Esophagus (tissue), 2 donors: ENCODE measurements at regions not wholly inside any gene's neighbourhood (a gene's known extent, or its start where the extent isn't known, plus 50 kb on each side); places are given as distances from the start of the nearest gene placed in this dataset.

Source experiments
- H3K27ac ChIP-seq, 2 donors: one replicate each; pipeline ENCODE4 v1.5.1; 2013; ENCODE audit warnings: low read depth in 2 of 2, mild to moderate bottlenecking in 2 of 2, inconsistent platforms in 1 of 2, low read length in 1 of 2, moderate library complexity in 1 of 2
- H3K27me3 ChIP-seq, 2 donors: one replicate each; pipeline ENCODE4 v1.6.1; 2013; ENCODE audit warnings: low read length in 2 of 2, control low read depth in 1 of 2, mild to moderate bottlenecking in 1 of 2; ENCODE audit not compliant: insufficient read depth in 2 of 2, control insufficient read depth in 1 of 2
- H3K36me3 ChIP-seq, 2 donors: one replicate each; pipeline ENCODE4 v1.6.1; 2013; ENCODE audit warnings: low read length in 1 of 2; ENCODE audit not compliant: control insufficient read depth in 2 of 2, insufficient read depth in 2 of 2
- H3K4me1 ChIP-seq, 2 donors: one replicate each; pipeline ENCODE4 v1.6.1; 2013; ENCODE audit warnings: low read length in 1 of 2; ENCODE audit not compliant: control insufficient read depth in 2 of 2, insufficient read depth in 2 of 2
- H3K4me3 ChIP-seq, 2 donors: one replicate each; pipeline ENCODE4 v1.5.1; 2013; ENCODE audit warnings: low read length in 2 of 2, mild to moderate bottlenecking in 2 of 2, low read depth in 1 of 2, moderate library complexity in 1 of 2
- H3K9me3 ChIP-seq, 2 donors: one replicate each; pipeline ENCODE4 v1.6.1; 2013; ENCODE audit warnings: mild to moderate bottlenecking in 2 of 2, low read depth in 1 of 2, low read length in 1 of 2, moderate library complexity in 1 of 2; ENCODE audit not compliant: control insufficient read depth in 2 of 2, insufficient read depth in 1 of 2
- WGBS, 2 donors: extraction: QIAGEN DNeasy Blood & Tissue Kit; methylation state at CpG; one replicate each; pipeline ENCODE4 v1.1.7; 2013; 5-methylcytosine and 5-hydroxymethylcytosine counted together
- donor health status: healthy with polysubstance abuse.
- donor health status: Bipolar disorder and iron deficiency.

- no peak overlapping the region for H3K4me3 ChIP-seq
- peaks cover 0 to 3% of the 10 kb centered on the region in 2 donors for H3K4me1 ChIP-seq
- no peaks in the 10 kb centered on the region for H3K9me3 ChIP-seq
- WGBS, 2 donors, result 43 to 48% methylated on average over 9 of the region's 9 CpGs
- H3K27ac ChIP-seq, result no peak overlapping the region
- H3K36me3 ChIP-seq, result no peaks in the 10 kb centered on the region
- no peaks in the 10 kb centered on the region for H3K27me3 ChIP-seq
Measured at GRCh38 chr20:57097245-57097915, 169.1 kb downstream of the BMP7 start.

GRCh38 chr20:57102160-57102559, 164.3 kb downstream of the BMP7 start:
- Histone ChIP-seq H3K36me3 (no peaks in the 10 kb centered on the region), H3K9me3 (no peaks in the 10 kb centered on the region), H3K27ac (no peak overlapping the region), H3K4me3 (no peak overlapping the region), H3K4me1 (no peaks in the 10 kb centered on the region), H3K27me3 (no peaks in the 10 kb centered on the region)
- 92 to 95% methylated on average over 9 of the region's 9 CpGs for WGBS, 2 donors

GRCh38 chr20:57102566-57102965, 163.9 kb downstream of the BMP7 start:
- H3K27me3 ChIP-seq, result no peaks in the 10 kb centered on the region
- no peak overlapping the region for H3K4me3 ChIP-seq
- no peaks in the 10 kb centered on the region for H3K9me3 ChIP-seq
- H3K36me3 ChIP-seq, result no peaks in the 10 kb centered on the region
- H3K27ac ChIP-seq, result no peak overlapping the region
- no peaks in the 10 kb centered on the region for H3K4me1 ChIP-seq
- WGBS, 2 donors, result 91 to 93% methylated on average over 10 of the region's 10 CpGs

GRCh38 chr20:57103146-57103800, 163.2 kb downstream of the BMP7 start:
- 48 to 60% methylated on average over 11 of the region's 11 CpGs for WGBS, 2 donors
- H3K4me1 ChIP-seq, result no peaks in the 10 kb centered on the region
- no peaks in the 10 kb centered on the region for H3K36me3 ChIP-seq
- H3K4me3 ChIP-seq, result no peak overlapping the region
- no peaks in the 10 kb centered on the region for H3K9me3 ChIP-seq
- H3K27me3 ChIP-seq, result no peaks in the 10 kb centered on the region
- no peak overlapping the region for H3K27ac ChIP-seq

GRCh38 chr20:57104113-57104512, 162.3 kb downstream of the BMP7 start:
- no peak overlapping the region for H3K4me3 ChIP-seq
- no peaks in the 10 kb centered on the region for H3K27me3 ChIP-seq
- WGBS, 2 donors, result 80 to 84% methylated on average over 11 of the region's 11 CpGs
- H3K27ac ChIP-seq, result no peak overlapping the region
- no peaks in the 10 kb centered on the region for H3K9me3 ChIP-seq
- no peaks in the 10 kb centered on the region for H3K36me3 ChIP-seq
- H3K4me1 ChIP-seq, result no peaks in the 10 kb centered on the region

GRCh38 chr20:57104651-57105204, 161.7 kb downstream of the BMP7 start:
- Histone ChIP-seq H3K27ac (no peak overlapping the region), H3K27me3 (no peaks in the 10 kb centered on the region), H3K4me1 (no peaks in the 10 kb centered on the region), H3K9me3 (no peaks in the 10 kb centered on the region), H3K4me3 (no peak overlapping the region), H3K36me3 (no peaks in the 10 kb centered on the region)
- WGBS, 2 donors, result 63 to 68% methylated on average over 13 of the region's 13 CpGs

- H3K36me3 ChIP-seq, result no peaks in the 10 kb centered on the region
- WGBS, 2 donors, result 81 to 83% methylated on average over 12 of the region's 12 CpGs
- no peaks in the 10 kb centered on the region for H3K4me1 ChIP-seq
- H3K9me3 ChIP-seq, result no peaks in the 10 kb centered on the region
- H3K27ac ChIP-seq, result no peak overlapping the region
- H3K27me3 ChIP-seq, result no peaks in the 10 kb centered on the region
- no peak overlapping the region for H3K4me3 ChIP-seq
Measured at GRCh38 chr20:57106030-57106682, 160.3 kb downstream of the BMP7 start.

GRCh38 chr20:57106692-57107091, 159.7 kb downstream of the BMP7 start:
- Histone ChIP-seq H3K36me3 (no peaks in the 10 kb centered on the region), H3K4me1 (no peaks in the 10 kb centered on the region), H3K9me3 (no peaks in the 10 kb centered on the region), H3K27me3 (no peaks in the 10 kb centered on the region), H3K4me3 (no peak overlapping the region), H3K27ac (no peak overlapping the region)
- 52 to 64% methylated on average over 4 of the region's 4 CpGs for WGBS, 2 donors

GRCh38 chr20:57107208-57107607, 159.2 kb downstream of the BMP7 start:
- Histone ChIP-seq H3K27ac (no peak overlapping the region), H3K4me3 (no peak overlapping the region), H3K9me3 (peaks cover 0 to 2% of the 10 kb centered on the region in 2 donors), H3K4me1 (no peaks in the 10 kb centered on the region), H3K36me3 (no peaks in the 10 kb centered on the region), H3K27me3 (no peaks in the 10 kb centered on the region)
- WGBS, 2 donors, result 83 to 84% methylated on average over 13 of the region's 13 CpGs
